ENCODE measurements at regions not wholly inside any gene's neighbourhood (a gene's known extent, or its start where the extent isn't known, plus 50 kb on each side); places are given as distances from the start of the nearest gene placed in this dataset.

GRCh38 chr14:97005934-97006333, 208.8 kb downstream of the VRK1 start:
- H3K27me3 ChIP-seq (replicated peaks; ENCODE audit: control insufficient read depth, insufficient read depth, low read length): no peaks in the 10 kb centered on the region
- no peak overlapping the region for H3K4me3 ChIP-seq (replicated peaks; ENCODE audit: low read depth, low read length)
- H3K36me3 ChIP-seq (ENCODE audit: control insufficient read depth, insufficient read depth, low read length): no peaks in the 10 kb centered on the region
- DNase-seq (ENCODE audit: extremely low read depth, insufficient read length): no peak
- no peak for TF ChIP-seq CTCF (IDR thresholded peaks at IDR 0.05; ENCODE audit: insufficient read depth, low read length, poor library complexity, severe bottlenecking)

- DNase-seq (ENCODE audit: extremely low read depth, insufficient read length): no peak
Measured at GRCh38 chr14:97010491-97011160, 213.4 kb downstream of the VRK1 start.

GRCh38 chr14:97013878-97014277, 216.7 kb downstream of the VRK1 start:
- H3K36me3 ChIP-seq (ENCODE audit: control insufficient read depth, insufficient read depth, low read length): no peaks in the 10 kb centered on the region
- H3K27me3 ChIP-seq (replicated peaks; ENCODE audit: control insufficient read depth, insufficient read depth, low read length): no peaks in the 10 kb centered on the region
- no peak for TF ChIP-seq CTCF (IDR thresholded peaks at IDR 0.05; ENCODE audit: insufficient read depth, low read length, poor library complexity, severe bottlenecking)
- DNase-seq (ENCODE audit: extremely low read depth, insufficient read length): no peak
- H3K4me3 ChIP-seq (replicated peaks; ENCODE audit: low read depth, low read length): no peak overlapping the region

More at GRCh38 chr14:97010491-97011160, 213.4 kb downstream of the VRK1 start:
- no peaks in the 10 kb centered on the region for H3K27me3 ChIP-seq (replicated peaks; ENCODE audit: control insufficient read depth, insufficient read depth, low read length)
- H3K4me3 ChIP-seq (replicated peaks; ENCODE audit: low read depth, low read length): no peak overlapping the region
- TF ChIP-seq CTCF (IDR thresholded peaks at IDR 0.05; ENCODE audit: insufficient read depth, low read length, poor library complexity, severe bottlenecking): peak; percentile 40
- H3K36me3 ChIP-seq (ENCODE audit: control insufficient read depth, insufficient read depth, low read length): no peaks in the 10 kb centered on the region

GRCh38 chr14:97021001-97021400, 223.8 kb downstream of the VRK1 start:
- Histone ChIP-seq H3K36me3 (ENCODE audit: control insufficient read depth, insufficient read depth, low read length) (no peaks in the 10 kb centered on the region), H3K4me3 (replicated peaks; ENCODE audit: low read depth, low read length) (no peak overlapping the region), H3K27me3 (replicated peaks; ENCODE audit: control insufficient read depth, insufficient read depth, low read length) (no peaks in the 10 kb centered on the region)
- no peak for DNase-seq (ENCODE audit: extremely low read depth, insufficient read length)
- TF ChIP-seq CTCF (IDR thresholded peaks at IDR 0.05; ENCODE audit: insufficient read depth, low read length, poor library complexity, severe bottlenecking): no peak

- H3K36me3 ChIP-seq (ENCODE audit: control insufficient read depth, insufficient read depth, low read length): no peaks in the 10 kb centered on the region
- no peaks in the 10 kb centered on the region for H3K27me3 ChIP-seq (replicated peaks; ENCODE audit: control insufficient read depth, insufficient read depth, low read length)
- DNase-seq (ENCODE audit: extremely low read depth, insufficient read length): no peak
- no peak overlapping the region for H3K4me3 ChIP-seq (replicated peaks; ENCODE audit: low read depth, low read length)
- TF ChIP-seq CTCF (IDR thresholded peaks at IDR 0.05; ENCODE audit: insufficient read depth, low read length, poor library complexity, severe bottlenecking): no peak
Measured at GRCh38 chr14:97021571-97022168, 224.5 kb downstream of the VRK1 start.

Data from GM06990 (cell line).